HepG2 (cell line): ENCODE measurements at regions not wholly inside any gene's neighbourhood (a gene's known extent, or its start where the extent isn't known, plus 50 kb on each side); places are given as distances from the start of the nearest gene placed in this dataset.

Experiments used
- ATAC-seq: fragments of 200-7000 bp; cut with Tn5 transposase; 3 replicates; pipeline ENCODE4 v1.9.1; 2020; ENCODE audit warnings: mild to moderate bottlenecking, moderate library complexity
- BruUV-seq: library from RNA; stranded (reverse); fragments of 400-500 nt; replicated peaks from 2 replicates; lab custom pipeline; 2021; lab: Mats Ljungman, UMichigan
- CTCF ChIA-PET: fragments of 300-600 bp; formaldehyde crosslinking; extraction: SDS; loops from one replicate; lab custom pipeline; 2021; ENCODE audit warnings: low total read pairs, inconsistent platforms, low intra/inter-chr PET ratio; lab: Yijun Ruan, JAX
- POLR2A ChIA-PET: fragments of 350-600 bp; sonication (Branson Sonifier 250); formaldehyde crosslinking; loops from one replicate; lab custom pipeline; 2020; ENCODE audit warnings: antibody characterized with exemption, inconsistent platforms; lab: Yijun Ruan, JAX
- DNase-seq: peaks from one replicate; pipeline ENCODE4 v3.0.0-alpha.2; 2015; ENCODE audit warnings: low spot score
- FAIRE-seq: peaks from 3 replicates; lab custom pipeline; 2011; peaks lifted over from hg19 to GRCh38; lab: Jason Lieb, UNC
- H2AFZ ChIP-seq: one replicate; pipeline ENCODE4 v1.6.1; 2011; ENCODE audit warnings: low read length, inconsistent platforms
- H3K27ac ChIP-seq: fragments of 300-600 bp; 3 replicates; pipeline ENCODE4 v1.8.0; 2011; ENCODE audit warnings: mixed run types, mild to moderate bottlenecking, mixed read lengths, low read length, inconsistent platforms; ENCODE audit not compliant: insufficient read depth; ENCODE audit errors: extremely low read length
- H3K27me3 ChIP-seq, 2 experiments: fragments of 200-600 bp in 1 of 2; 2 replicates in 1 of 2; 3 replicates in 1 of 2; pipeline versions ENCODE4 v1.6.0 to v1.8.0; 2011; ENCODE audit warnings: low read length in 2 of 2, mild to moderate bottlenecking in 2 of 2, moderate library complexity in 2 of 2, inconsistent platforms in 1 of 2; ENCODE audit not compliant: insufficient read depth in 2 of 2, control insufficient read depth in 1 of 2
- H3K36me3 ChIP-seq, 2 experiments: fragments of 200-600 bp in 1 of 2; replicated peaks in 1 of 2; 2 replicates in 1 of 2; 3 replicates in 1 of 2; pipeline versions ENCODE4 v1.5.1 to v1.8.0; 2011; ENCODE audit warnings: low read length in 2 of 2, inconsistent platforms in 1 of 2; ENCODE audit not compliant: insufficient read depth in 2 of 2, control insufficient read depth in 1 of 2
- H3K4me1 ChIP-seq: 2 replicates; pipeline ENCODE4 v1.5.1; 2012; ENCODE audit warnings: low read length, inconsistent platforms; ENCODE audit not compliant: insufficient read depth
- H3K4me2 ChIP-seq: 2 replicates; pipeline ENCODE4 v1.6.0; 2011; ENCODE audit warnings: low read depth, low read length, inconsistent platforms
- H3K4me3 ChIP-seq, 3 experiments: fragments of 200-600 bp in 1 of 3; sonication (generic), shearing (Covaris generic) in 1 of 3; replicated peaks in 1 of 3; 2 replicates each; pipeline ENCODE4 v1.5.1; 2011 to 2016; ENCODE audit warnings: low read length in 3 of 3, inconsistent platforms in 2 of 3, low read depth in 2 of 3, mild to moderate bottlenecking in 2 of 3, control low read depth in 1 of 3, mixed read lengths in 1 of 3; ENCODE audit not compliant: insufficient read depth in 1 of 3
- H3K79me2 ChIP-seq: one replicate; pipeline ENCODE4 v1.6.1; 2011; ENCODE audit warnings: low read length, inconsistent platforms; ENCODE audit not compliant: insufficient read depth
- H3K9ac ChIP-seq: 2 replicates; pipeline ENCODE4 v1.6.0; 2011; ENCODE audit warnings: mild to moderate bottlenecking, low read depth, low read length, inconsistent platforms; ENCODE audit not compliant: insufficient read depth
- H3K9me3 ChIP-seq: 2 replicates; pipeline ENCODE4 v1.5.1; 2012; ENCODE audit warnings: mild to moderate bottlenecking, low read length
- H4K20me1 ChIP-seq: 2 replicates; pipeline ENCODE4 v1.6.0; 2011; ENCODE audit warnings: inconsistent platforms, mild to moderate bottlenecking, low read length, moderate library complexity; ENCODE audit not compliant: insufficient read depth
- CHCHD3 ChIP-seq: sonication (generic); formaldehyde crosslinking; IDR thresholded peaks from 2 replicates; pipeline ENCODE4 v1.8.0; 2022; ENCODE audit warnings: mild to moderate bottlenecking, missing genetic modification reagents, moderate library complexity
- MTA1 ChIP-seq: sonication (generic); formaldehyde crosslinking; IDR thresholded peaks from 2 replicates; pipeline ENCODE4 v1.4.0; 2020; ENCODE audit warnings: missing genetic modification reagents, mild to moderate bottlenecking, borderline replicate concordance
- NAIF1 ChIP-seq: sonication (generic); formaldehyde crosslinking; IDR thresholded peaks from 2 replicates; pipeline ENCODE4 v1.5.0; 2020; ENCODE audit warnings: mild to moderate bottlenecking, missing genetic modification reagents, borderline replicate concordance
- NFYB ChIP-seq: sonication (generic); formaldehyde crosslinking; IDR thresholded peaks from 2 replicates; pipeline ENCODE4 v1.4.0; 2020; ENCODE audit warnings: missing genetic modification reagents
- PHF8 ChIP-seq: sonication (generic); formaldehyde crosslinking; IDR thresholded peaks from 2 replicates; pipeline ENCODE4 v1.5.0; 2020; ENCODE audit warnings: missing genetic modification reagents
- PITX1 ChIP-seq: sonication (generic); formaldehyde crosslinking; IDR thresholded peaks from 2 replicates; pipeline ENCODE4 v1.5.1; 2020; ENCODE audit warnings: mild to moderate bottlenecking, missing genetic modification reagents
- POLR2AphosphoS5 ChIP-seq: IDR thresholded peaks from 2 replicates; pipeline ENCODE4 v1.6.1; 2012; ENCODE audit warnings: low read depth, low read length
- RFX5 ChIP-seq: IDR thresholded peaks from 2 replicates; pipeline ENCODE4 v1.6.1; 2011; ENCODE audit warnings: low read depth, low read length, improper control_type of control experiment
- TMF1 ChIP-seq: sonication (generic); formaldehyde crosslinking; IDR thresholded peaks from 2 replicates; pipeline ENCODE4 v1.8.1; 2022; ENCODE audit warnings: low read depth, missing genetic modification reagents
- U2AF1 ChIP-seq: fragments of 200-400 bp; formaldehyde crosslinking; optimal IDR thresholded peaks from 2 replicates; pipeline ENCODE3; 2017; ENCODE audit warnings: mild to moderate bottlenecking, low read depth, low read length
- ZNF224 ChIP-seq: sonication (generic); formaldehyde crosslinking; IDR thresholded peaks from 2 replicates; pipeline ENCODE4 v1.5.0; 2020; ENCODE audit warnings: mild to moderate bottlenecking, missing genetic modification reagents
- ZNF333 ChIP-seq: sonication (generic); formaldehyde crosslinking; IDR thresholded peaks from 2 replicates; pipeline ENCODE4 v1.4.0; 2020; ENCODE audit warnings: mild to moderate bottlenecking, missing genetic modification reagents, borderline replicate concordance
- ZNF709 ChIP-seq: sonication (generic); formaldehyde crosslinking; IDR thresholded peaks from 2 replicates; pipeline ENCODE4 v1.5.0; 2020; ENCODE audit warnings: mild to moderate bottlenecking, missing genetic modification reagents
- ZNF792 ChIP-seq: IDR thresholded peaks from 2 replicates; pipeline ENCODE4 v1.6.1; 2016
- ZNF850 ChIP-seq: sonication (generic); formaldehyde crosslinking; conservative IDR thresholded peaks from 2 replicates; pipeline ENCODE4 v1.9.0; 2021; ENCODE audit warnings: mild to moderate bottlenecking, missing genetic modification reagents
- ZNF878 ChIP-seq: sonication (generic); formaldehyde crosslinking; IDR thresholded peaks from 2 replicates; pipeline ENCODE4 v1.8.1; 2023; ENCODE audit warnings: mild to moderate bottlenecking, missing genetic modification reagents, moderate library complexity
- WGBS: methylation state at CpG from one replicate; pipeline ENCODE4 v1.1.6; 2017; ENCODE audit warnings: low lambda C conversion rate; 5-methylcytosine and 5-hydroxymethylcytosine counted together
- in situ Hi-C: cut with HindIII; loops from 2 replicates; pipeline ENCODE4 v1.10.0; 2017; ENCODE audit warnings: low pct_unique_long_range_greater_than_20kb; ENCODE audit not compliant: extremely low pct_ligation_motif_present
- intact Hi-C: fragments of 100-400 bp; cut with micrococcal nuclease; formaldehyde crosslinking; loops from one replicate; pipeline ENCODE4 v1.10.0; 2022; ENCODE audit not compliant: unreplicated experiment
- TF ChIP-seq, protein P1 (sequence below): sonication (generic); formaldehyde crosslinking; IDR thresholded peaks from 2 replicates; pipeline ENCODE4 v1.4.0; 2020; ENCODE audit warnings: missing genetic modification reagents
- TF ChIP-seq, protein P2 (sequence below): sonication (generic); formaldehyde crosslinking; IDR thresholded peaks from 2 replicates; pipeline ENCODE4; 2020; ENCODE audit warnings: missing genetic modification reagents, mild to moderate bottlenecking, borderline replicate concordance
- TF ChIP-seq, protein P3 (sequence below): sonication (generic); formaldehyde crosslinking; IDR thresholded peaks from 2 replicates; pipeline ENCODE4 v1.4.0; 2020; ENCODE audit warnings: mild to moderate bottlenecking, missing genetic modification reagents
- TF ChIP-seq, protein P4 (sequence below): sonication (generic); formaldehyde crosslinking; IDR thresholded peaks from 2 replicates; pipeline ENCODE4 v1.4.0; 2020; ENCODE audit warnings: low read depth, mild to moderate bottlenecking, missing genetic modification reagents

DNA sequence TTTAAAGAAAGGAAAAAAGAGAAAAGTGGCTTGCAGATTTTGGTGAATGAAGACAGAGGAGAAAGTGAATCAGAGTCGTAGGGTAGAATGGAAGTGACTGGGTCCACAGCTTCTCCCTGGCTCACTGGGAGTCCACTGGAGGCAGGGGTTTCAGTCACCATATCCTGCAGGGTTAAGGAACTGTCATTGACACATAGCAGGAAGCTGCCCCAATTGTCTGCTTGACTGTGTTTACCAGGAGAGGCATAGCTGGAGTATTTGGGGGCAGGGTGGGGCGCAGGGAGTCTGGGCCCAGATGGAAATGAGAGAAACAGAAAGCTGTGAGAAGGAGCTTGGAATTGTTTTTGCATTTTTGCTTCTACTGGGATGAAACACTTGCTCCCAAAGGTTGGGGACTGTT lies 228.8 kb upstream of the CSF3R start (continued):
- TF ChIP-seq ZNF709 (CRISPR knock-in tag), result no peak
- TF ChIP-seq PITX1 (CRISPR knock-in tag), result no peak
- TF ChIP-seq, protein P1, sequence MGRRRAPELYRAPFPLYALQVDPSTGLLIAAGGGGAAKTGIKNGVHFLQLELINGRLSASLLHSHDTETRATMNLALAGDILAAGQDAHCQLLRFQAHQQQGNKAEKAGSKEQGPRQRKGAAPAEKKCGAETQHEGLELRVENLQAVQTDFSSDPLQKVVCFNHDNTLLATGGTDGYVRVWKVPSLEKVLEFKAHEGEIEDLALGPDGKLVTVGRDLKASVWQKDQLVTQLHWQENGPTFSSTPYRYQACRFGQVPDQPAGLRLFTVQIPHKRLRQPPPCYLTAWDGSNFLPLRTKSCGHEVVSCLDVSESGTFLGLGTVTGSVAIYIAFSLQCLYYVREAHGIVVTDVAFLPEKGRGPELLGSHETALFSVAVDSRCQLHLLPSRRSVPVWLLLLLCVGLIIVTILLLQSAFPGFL (CRISPR knock-in tag), result no peak
- no peak for TF ChIP-seq ZNF878 (CRISPR knock-in tag)
- no peak for TF ChIP-seq POLR2AphosphoS5
- TF ChIP-seq, protein P2, sequence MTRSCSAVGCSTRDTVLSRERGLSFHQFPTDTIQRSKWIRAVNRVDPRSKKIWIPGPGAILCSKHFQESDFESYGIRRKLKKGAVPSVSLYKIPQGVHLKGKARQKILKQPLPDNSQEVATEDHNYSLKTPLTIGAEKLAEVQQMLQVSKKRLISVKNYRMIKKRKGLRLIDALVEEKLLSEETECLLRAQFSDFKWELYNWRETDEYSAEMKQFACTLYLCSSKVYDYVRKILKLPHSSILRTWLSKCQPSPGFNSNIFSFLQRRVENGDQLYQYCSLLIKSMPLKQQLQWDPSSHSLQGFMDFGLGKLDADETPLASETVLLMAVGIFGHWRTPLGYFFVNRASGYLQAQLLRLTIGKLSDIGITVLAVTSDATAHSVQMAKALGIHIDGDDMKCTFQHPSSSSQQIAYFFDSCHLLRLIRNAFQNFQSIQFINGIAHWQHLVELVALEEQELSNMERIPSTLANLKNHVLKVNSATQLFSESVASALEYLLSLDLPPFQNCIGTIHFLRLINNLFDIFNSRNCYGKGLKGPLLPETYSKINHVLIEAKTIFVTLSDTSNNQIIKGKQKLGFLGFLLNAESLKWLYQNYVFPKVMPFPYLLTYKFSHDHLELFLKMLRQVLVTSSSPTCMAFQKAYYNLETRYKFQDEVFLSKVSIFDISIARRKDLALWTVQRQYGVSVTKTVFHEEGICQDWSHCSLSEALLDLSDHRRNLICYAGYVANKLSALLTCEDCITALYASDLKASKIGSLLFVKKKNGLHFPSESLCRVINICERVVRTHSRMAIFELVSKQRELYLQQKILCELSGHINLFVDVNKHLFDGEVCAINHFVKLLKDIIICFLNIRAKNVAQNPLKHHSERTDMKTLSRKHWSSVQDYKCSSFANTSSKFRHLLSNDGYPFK (CRISPR knock-in tag), result no peak
- no peak for TF ChIP-seq U2AF1
- TF ChIP-seq RFX5, result no peak
- TF ChIP-seq, all 625 proteins: peak for 0

DNA sequence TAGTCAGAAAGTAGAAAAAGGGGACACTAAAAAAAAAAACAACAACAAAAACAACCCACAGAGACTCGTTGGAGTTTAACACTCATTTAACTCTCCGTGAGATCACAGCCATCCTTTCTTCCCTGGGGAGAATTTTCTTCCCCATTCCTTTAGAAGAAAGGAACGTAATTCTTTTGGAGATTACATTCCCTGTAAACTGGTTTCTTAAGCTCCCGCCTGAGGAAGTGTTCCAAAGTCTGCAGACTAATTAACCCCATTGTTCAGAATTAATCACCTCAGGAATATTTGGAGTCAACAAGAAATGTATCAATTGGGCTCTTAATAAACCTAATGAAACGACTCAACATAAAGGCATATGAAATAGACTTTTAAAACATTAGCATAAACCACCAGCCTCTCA lies 228.2 kb upstream of the CSF3R start:
- TF ChIP-seq, protein P3, sequence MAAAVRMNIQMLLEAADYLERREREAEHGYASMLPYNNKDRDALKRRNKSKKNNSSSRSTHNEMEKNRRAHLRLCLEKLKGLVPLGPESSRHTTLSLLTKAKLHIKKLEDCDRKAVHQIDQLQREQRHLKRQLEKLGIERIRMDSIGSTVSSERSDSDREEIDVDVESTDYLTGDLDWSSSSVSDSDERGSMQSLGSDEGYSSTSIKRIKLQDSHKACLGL (CRISPR knock-in tag), result no peak
- TF ChIP-seq ZNF792 (CRISPR knock-in tag) (no peak), NFYB (CRISPR knock-in tag) (no peak), ZNF333 (CRISPR knock-in tag) (no peak), ZNF224 (no peak), ZNF850 (CRISPR knock-in tag) (no peak), MTA1 (CRISPR knock-in tag) (no peak), TMF1 (no peak), CHCHD3 (CRISPR knock-in tag) (no peak), NAIF1 (CRISPR knock-in tag) (no peak), PHF8 (no peak)
- TF ChIP-seq, protein P4, sequence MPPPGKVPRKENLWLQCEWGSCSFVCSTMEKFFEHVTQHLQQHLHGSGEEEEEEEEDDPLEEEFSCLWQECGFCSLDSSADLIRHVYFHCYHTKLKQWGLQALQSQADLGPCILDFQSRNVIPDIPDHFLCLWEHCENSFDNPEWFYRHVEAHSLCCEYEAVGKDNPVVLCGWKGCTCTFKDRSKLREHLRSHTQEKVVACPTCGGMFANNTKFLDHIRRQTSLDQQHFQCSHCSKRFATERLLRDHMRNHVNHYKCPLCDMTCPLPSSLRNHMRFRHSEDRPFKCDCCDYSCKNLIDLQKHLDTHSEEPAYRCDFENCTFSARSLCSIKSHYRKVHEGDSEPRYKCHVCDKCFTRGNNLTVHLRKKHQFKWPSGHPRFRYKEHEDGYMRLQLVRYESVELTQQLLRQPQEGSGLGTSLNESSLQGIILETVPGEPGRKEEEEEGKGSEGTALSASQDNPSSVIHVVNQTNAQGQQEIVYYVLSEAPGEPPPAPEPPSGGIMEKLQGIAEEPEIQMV (CRISPR knock-in tag), result no peak
- DNase-seq, result no peak
- Histone ChIP-seq H3K4me3 (no peak overlapping the region), H3K36me3 (no peaks in the 10 kb centered on the region), H3K9ac (no peak overlapping the region), H2AFZ (no peak overlapping the region), H3K27me3 (peaks cover 3 to 39% of the 10 kb centered on the region in 2 experiments; a peak in 4 of 5 replicates), H3K9me3 (no peaks in the 10 kb centered on the region), H3K4me2 (no peak overlapping the region), H4K20me1 (no peaks in the 10 kb centered on the region), H3K27ac (no peak overlapping the region), H3K4me1 (no peaks in the 10 kb centered on the region), H3K79me2 (no peaks in the 10 kb centered on the region)
- intact Hi-C loops, result no loop called here
- ChIA-PET POLR2A (no interaction called here), CTCF (no interaction called here)
- in situ Hi-C loops, result loop anchor here (25.0 kb wide), 2 partner anchors 326 to 726 kb away; partner anchors contain the start of gene GRIK3
- ATAC-seq, result no peak
- BruUV-seq, result no TSS peak
- FAIRE-seq, result no peak
- WGBS, result 5% methylated on average over 5 of the region's 5 CpGs
